ENCODE measurements at regions not wholly inside any gene's neighbourhood (a gene's known extent, or its start where the extent isn't known, plus 50 kb on each side); places are given as distances from the start of the nearest gene placed in this dataset.

GRCh38 chr2:129782633-129782990 lies 196.9 kb upstream of the RAB6C start:
- DNase-seq (ENCODE audit: extremely low read depth, low read depth), result no peak
- TF ChIP-seq CTCF (IDR thresholded peaks at IDR 0.05; ENCODE audit: low read depth, low read length, missing control alignments), result no peak

GRCh38 chr2:129784486-129784885 lies 195.0 kb upstream of the RAB6C start:
- no peak overlapping the region for H3K4me3 ChIP-seq (replicated peaks; ENCODE audit: low read depth, low read length)
- DNase-seq (ENCODE audit: extremely low read depth, low read depth), result no peak
- no peak for TF ChIP-seq CTCF (IDR thresholded peaks at IDR 0.05; ENCODE audit: low read depth, low read length, missing control alignments)

More at GRCh38 chr2:129782633-129782990, 196.9 kb upstream of the RAB6C start:
- H3K4me3 ChIP-seq (replicated peaks; ENCODE audit: low read depth, low read length), result no peak overlapping the region

GRCh38 chr2:129791712-129792111 lies 187.8 kb upstream of the RAB6C start:
- no peak for TF ChIP-seq CTCF (IDR thresholded peaks at IDR 0.05; ENCODE audit: low read depth, low read length, missing control alignments)
- H3K4me3 ChIP-seq (replicated peaks; ENCODE audit: low read depth, low read length), result no peak overlapping the region
- no peak for DNase-seq (ENCODE audit: extremely low read depth, low read depth)

- no peak overlapping the region for H3K4me3 ChIP-seq (replicated peaks; ENCODE audit: low read depth, low read length)
- no peak for TF ChIP-seq CTCF (IDR thresholded peaks at IDR 0.05; ENCODE audit: low read depth, low read length, missing control alignments)
- no peak for DNase-seq (ENCODE audit: extremely low read depth, low read depth)
These were observed 186.0 kb upstream of the RAB6C start for GRCh38 chr2:129793431-129793902.

- no peak for DNase-seq (ENCODE audit: extremely low read depth, low read depth)
- no peak for TF ChIP-seq CTCF (IDR thresholded peaks at IDR 0.05; ENCODE audit: low read depth, low read length, missing control alignments)
- H3K4me3 ChIP-seq (replicated peaks; ENCODE audit: low read depth, low read length), result no peak overlapping the region
These were observed 185.3 kb upstream of the RAB6C start for GRCh38 chr2:129794116-129794515.

GRCh38 chr2:129794540-129794939 lies 184.9 kb upstream of the RAB6C start:
- no peak for TF ChIP-seq CTCF (IDR thresholded peaks at IDR 0.05; ENCODE audit: low read depth, low read length, missing control alignments)
- H3K4me3 ChIP-seq (replicated peaks; ENCODE audit: low read depth, low read length), result no peak overlapping the region
- no peak for DNase-seq (ENCODE audit: extremely low read depth, low read depth)

- H3K4me3 ChIP-seq (replicated peaks; ENCODE audit: low read depth, low read length), result no peak overlapping the region
- TF ChIP-seq CTCF (IDR thresholded peaks at IDR 0.05; ENCODE audit: low read depth, low read length, missing control alignments), result no peak
- no peak for DNase-seq (ENCODE audit: extremely low read depth, low read depth)
These were observed 183.2 kb upstream of the RAB6C start for GRCh38 chr2:129796225-129796624.
